ENCODE measurements at regions not wholly inside any gene's neighbourhood (a gene's known extent, or its start where the extent isn't known, plus 50 kb on each side); places are given as distances from the start of the nearest gene placed in this dataset.
"Not testable (repeated sequence)": the region's sequence is repeated elsewhere in the genome, so short reads cannot be mapped to it uniquely, and the experiment has no call there.

GRCh38 chr10:45515630-45516029 is 141.6 kb downstream of the ALOX5 start:
- ChIA-PET POLR2A (no interaction called here), CTCF (no interaction called here)
- Mint-ChIP-seq H3K4me1 (ENCODE audit: low read depth) (peaks cover 14% of the 10 kb centered on the region), H3K27ac (no peak overlapping the region), H3K36me3 (ENCODE audit: low read depth) (peaks cover 2% of the 10 kb centered on the region), H3K9me3 (no peaks in the 10 kb centered on the region), H3K27me3 (no peaks in the 10 kb centered on the region), H3K4me3 (no peak overlapping the region)
- TF ChIP-seq CTCF (IDR thresholded peaks at IDR 0.05): no peak
- intact Hi-C loops (cut with micrococcal nuclease): no loop called here
- ATAC-seq (no peak), DNase-seq (no peak)

DNA sequence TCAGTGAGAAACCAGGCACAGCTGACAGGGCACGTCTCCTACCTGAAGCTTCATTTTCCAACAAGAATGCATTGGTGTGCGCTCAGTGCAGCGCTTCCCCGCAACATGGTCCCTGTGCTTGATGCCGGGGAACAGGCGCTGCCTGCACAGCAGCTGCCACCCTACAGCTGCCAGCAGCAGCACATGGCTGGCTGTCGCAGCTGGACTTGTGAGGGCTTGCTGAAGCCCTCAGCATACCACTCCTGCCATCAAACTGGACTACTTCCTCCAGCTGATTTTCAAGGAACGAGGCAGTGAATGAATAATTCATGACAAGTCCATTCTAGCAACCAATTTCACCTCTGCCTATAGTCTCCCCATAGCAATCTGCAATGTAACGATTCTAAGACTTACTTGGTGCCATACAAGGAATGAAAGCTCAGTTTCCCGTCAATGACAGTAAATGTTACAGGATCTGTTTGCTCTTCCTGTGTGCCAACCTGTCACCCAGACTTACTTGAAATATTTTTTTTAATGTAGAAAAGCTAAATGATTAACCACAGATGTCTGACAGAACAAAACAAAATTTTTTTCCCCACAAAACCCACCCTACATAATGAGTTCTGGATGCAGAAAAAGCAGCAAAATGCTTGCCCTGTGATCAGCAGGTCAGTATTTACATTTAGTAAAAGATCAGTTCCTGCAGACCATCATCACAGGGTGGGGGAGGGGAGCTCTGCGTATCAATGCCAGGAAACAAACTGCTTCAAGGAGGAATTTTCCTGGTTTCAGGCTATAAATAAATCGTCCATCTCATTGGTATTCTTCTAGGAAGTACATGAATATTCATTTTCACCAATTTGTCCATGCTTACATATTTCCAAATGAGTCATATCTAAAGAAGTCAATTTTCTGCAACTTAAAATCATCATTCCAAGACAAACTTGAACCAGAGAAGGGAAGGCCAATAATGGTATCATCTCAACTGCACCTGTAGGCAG is 140.6 kb downstream of the ALOX5 start:
- DNase-seq (no peak), ATAC-seq (no peak)
- no peak for TF ChIP-seq CTCF (IDR thresholded peaks at IDR 0.05)
- peaks cover 14% of the 10 kb centered on the region for H3K4me1 Mint-ChIP-seq (ENCODE audit: low read depth)
- H3K4me3 Mint-ChIP-seq: no peak overlapping the region
- no peaks in the 10 kb centered on the region for H3K9me3 Mint-ChIP-seq
- H3K27me3 Mint-ChIP-seq: no peaks in the 10 kb centered on the region
- H3K36me3 Mint-ChIP-seq (ENCODE audit: low read depth): peaks cover 2% of the 10 kb centered on the region
- intact Hi-C loops (cut with micrococcal nuclease): no loop called here
- CTCF ChIA-PET: interaction anchor here (0.6 kb wide), 1 partner anchor 489 kb away, joined by 3 read pairs; no protein-coding TSS in a partner anchor
- POLR2A ChIA-PET: no interaction called here
- H3K27ac Mint-ChIP-seq: no peak overlapping the region

- POLR2A ChIA-PET: no interaction called here
- intact Hi-C loops (cut with micrococcal nuclease): no loop called here
- Mint-ChIP-seq H3K4me1 (ENCODE audit: low read depth) (peaks cover 14% of the 10 kb centered on the region), H3K9me3 (no peaks in the 10 kb centered on the region), H3K36me3 (ENCODE audit: low read depth) (peaks cover 2% of the 10 kb centered on the region), H3K27ac (no peak overlapping the region), H3K27me3 (no peaks in the 10 kb centered on the region), H3K4me3 (no peak overlapping the region)
- TF ChIP-seq CTCF (IDR thresholded peaks at IDR 0.05): no peak
- CTCF ChIA-PET: interaction anchor here (0.7 kb wide), 1 partner anchor 68 kb away, joined by 3 read pairs; no protein-coding TSS in a partner anchor
- no peak for ATAC-seq
- no peak for DNase-seq
Measured at GRCh38 chr10:45513551-45513950, 139.5 kb downstream of the ALOX5 start.

- H3K27me3 Mint-ChIP-seq; H3K4me3 Mint-ChIP-seq; H3K27ac Mint-ChIP-seq; ATAC-seq; DNase-seq; H3K9me3 Mint-ChIP-seq; intact Hi-C loops (cut with micrococcal nuclease); POLR2A ChIA-PET; CTCF ChIA-PET; H3K36me3 Mint-ChIP-seq (ENCODE audit: low read depth): not testable (repeated sequence)
- peaks cover 12% of the 10 kb centered on the region for H3K4me1 Mint-ChIP-seq (ENCODE audit: low read depth)
Measured at GRCh38 chr10:45511926-45512325, 137.9 kb downstream of the ALOX5 start.

DNA sequence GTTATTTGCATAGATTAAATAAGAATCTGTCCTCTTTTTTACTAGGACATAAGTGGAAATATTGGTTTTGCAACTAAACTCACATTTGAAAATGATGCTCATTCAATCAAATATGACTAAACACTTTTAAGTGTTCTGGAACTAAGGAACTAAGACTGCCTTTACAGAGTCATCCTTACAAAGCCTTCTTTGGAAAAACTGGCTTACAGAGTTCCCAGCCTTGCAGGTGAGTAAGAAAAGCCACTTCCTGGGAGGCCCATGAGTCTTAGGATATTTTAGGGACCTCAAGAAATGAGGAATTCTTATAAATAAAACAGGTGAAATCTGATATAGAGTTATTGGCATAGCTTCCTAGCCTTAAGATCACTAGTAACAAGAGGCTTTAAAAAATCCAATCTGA is 135.5 kb downstream of the ALOX5 start:
- intact Hi-C loops (cut with micrococcal nuclease): no loop called here
- ChIA-PET POLR2A (no interaction called here), CTCF (interaction anchor here (0.8 kb wide), 1 partner anchor 9 kb away, joined by 3 read pairs; no protein-coding TSS in a partner anchor)
- Mint-ChIP-seq H3K4me1 (ENCODE audit: low read depth) (no peaks in the 10 kb centered on the region), H3K9me3 (no peaks in the 10 kb centered on the region), H3K27me3 (no peaks in the 10 kb centered on the region), H3K36me3 (ENCODE audit: low read depth) (no peaks in the 10 kb centered on the region), H3K27ac (no peak overlapping the region), H3K4me3 (no peak overlapping the region)
- ATAC-seq (no peak), DNase-seq (no peak)
- no peak for TF ChIP-seq CTCF (IDR thresholded peaks at IDR 0.05)

All from activated CD8-positive, alpha-beta T cell treated with anti-CD3 and anti-CD28 coated beads for 36 hours (primary cell).